ENCODE measurements at regions not wholly inside any gene's neighbourhood (a gene's known extent, or its start where the extent isn't known, plus 50 kb on each side); places are given as distances from the start of the nearest gene placed in this dataset.

DNA sequence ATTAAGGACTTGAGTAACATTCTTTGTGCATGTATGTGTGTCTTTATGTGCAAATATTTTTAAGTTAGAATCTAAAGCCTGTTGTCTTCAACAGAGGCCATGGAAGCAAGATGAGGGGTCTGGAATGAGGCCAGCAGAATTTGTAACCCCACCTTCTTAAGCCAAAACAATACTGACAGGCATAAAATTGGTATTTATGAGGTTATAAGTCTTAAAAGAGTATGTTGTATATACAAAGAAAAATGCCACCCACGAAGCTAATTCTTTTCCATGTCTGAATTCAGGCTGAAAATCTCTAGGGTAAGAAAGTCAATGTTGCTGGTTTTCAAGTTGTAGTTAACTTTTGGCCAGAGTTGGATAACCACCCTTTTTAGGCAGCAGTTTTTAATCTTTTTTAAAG, 86.2 kb upstream of the TMTC1 start:
- TF ChIP-seq PHF8 (IDR thresholded peaks at IDR 0.05; ENCODE audit: borderline replicate concordance, low read depth) = no peak
- TF ChIP-seq, protein P1, sequence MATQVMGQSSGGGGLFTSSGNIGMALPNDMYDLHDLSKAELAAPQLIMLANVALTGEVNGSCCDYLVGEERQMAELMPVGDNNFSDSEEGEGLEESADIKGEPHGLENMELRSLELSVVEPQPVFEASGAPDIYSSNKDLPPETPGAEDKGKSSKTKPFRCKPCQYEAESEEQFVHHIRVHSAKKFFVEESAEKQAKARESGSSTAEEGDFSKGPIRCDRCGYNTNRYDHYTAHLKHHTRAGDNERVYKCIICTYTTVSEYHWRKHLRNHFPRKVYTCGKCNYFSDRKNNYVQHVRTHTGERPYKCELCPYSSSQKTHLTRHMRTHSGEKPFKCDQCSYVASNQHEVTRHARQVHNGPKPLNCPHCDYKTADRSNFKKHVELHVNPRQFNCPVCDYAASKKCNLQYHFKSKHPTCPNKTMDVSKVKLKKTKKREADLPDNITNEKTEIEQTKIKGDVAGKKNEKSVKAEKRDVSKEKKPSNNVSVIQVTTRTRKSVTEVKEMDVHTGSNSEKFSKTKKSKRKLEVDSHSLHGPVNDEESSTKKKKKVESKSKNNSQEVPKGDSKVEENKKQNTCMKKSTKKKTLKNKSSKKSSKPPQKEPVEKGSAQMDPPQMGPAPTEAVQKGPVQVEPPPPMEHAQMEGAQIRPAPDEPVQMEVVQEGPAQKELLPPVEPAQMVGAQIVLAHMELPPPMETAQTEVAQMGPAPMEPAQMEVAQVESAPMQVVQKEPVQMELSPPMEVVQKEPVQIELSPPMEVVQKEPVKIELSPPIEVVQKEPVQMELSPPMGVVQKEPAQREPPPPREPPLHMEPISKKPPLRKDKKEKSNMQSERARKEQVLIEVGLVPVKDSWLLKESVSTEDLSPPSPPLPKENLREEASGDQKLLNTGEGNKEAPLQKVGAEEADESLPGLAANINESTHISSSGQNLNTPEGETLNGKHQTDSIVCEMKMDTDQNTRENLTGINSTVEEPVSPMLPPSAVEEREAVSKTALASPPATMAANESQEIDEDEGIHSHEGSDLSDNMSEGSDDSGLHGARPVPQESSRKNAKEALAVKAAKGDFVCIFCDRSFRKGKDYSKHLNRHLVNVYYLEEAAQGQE (IDR thresholded peaks at IDR 0.05) = no peak
- TF ChIP-seq, protein P2, sequence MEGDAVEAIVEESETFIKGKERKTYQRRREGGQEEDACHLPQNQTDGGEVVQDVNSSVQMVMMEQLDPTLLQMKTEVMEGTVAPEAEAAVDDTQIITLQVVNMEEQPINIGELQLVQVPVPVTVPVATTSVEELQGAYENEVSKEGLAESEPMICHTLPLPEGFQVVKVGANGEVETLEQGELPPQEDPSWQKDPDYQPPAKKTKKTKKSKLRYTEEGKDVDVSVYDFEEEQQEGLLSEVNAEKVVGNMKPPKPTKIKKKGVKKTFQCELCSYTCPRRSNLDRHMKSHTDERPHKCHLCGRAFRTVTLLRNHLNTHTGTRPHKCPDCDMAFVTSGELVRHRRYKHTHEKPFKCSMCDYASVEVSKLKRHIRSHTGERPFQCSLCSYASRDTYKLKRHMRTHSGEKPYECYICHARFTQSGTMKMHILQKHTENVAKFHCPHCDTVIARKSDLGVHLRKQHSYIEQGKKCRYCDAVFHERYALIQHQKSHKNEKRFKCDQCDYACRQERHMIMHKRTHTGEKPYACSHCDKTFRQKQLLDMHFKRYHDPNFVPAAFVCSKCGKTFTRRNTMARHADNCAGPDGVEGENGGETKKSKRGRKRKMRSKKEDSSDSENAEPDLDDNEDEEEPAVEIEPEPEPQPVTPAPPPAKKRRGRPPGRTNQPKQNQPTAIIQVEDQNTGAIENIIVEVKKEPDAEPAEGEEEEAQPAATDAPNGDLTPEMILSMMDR (IDR thresholded peaks at IDR 0.05) = no peak
- no peak for TF ChIP-seq CBX8 (IDR thresholded peaks at IDR 0.05)
- TF ChIP-seq MAZ (IDR thresholded peaks at IDR 0.05; ENCODE audit: borderline replicate concordance, low read depth, low read length) = no peak
- TF ChIP-seq JUN (IDR thresholded peaks at IDR 0.05) = no peak

All from A549 (cell line).